ENCODE measurements at regions not wholly inside any gene's neighbourhood (a gene's known extent, or its start where the extent isn't known, plus 50 kb on each side); places are given as distances from the start of the nearest gene placed in this dataset.

DNA sequence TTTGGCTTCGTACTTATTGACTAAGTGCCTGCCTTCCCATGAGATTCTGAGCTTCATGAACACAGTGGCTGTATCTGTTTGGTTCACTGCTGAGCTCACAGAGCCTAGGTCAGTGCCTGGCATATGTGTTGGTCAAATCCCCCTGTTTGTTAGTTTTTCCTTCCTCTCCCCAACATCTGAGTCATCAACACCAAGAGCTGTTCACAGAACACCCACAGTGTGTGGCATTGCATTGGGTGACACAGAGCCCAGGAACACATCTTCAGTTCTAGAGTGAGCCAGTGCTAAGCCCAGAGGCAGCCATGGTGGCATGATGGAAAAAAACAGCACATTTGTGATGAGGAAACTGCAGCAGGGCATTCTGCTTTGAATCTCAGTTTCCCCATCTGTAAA, 294.6 kb downstream of the SEC61B start:
- Histone ChIP-seq H3K27ac (no peak overlapping the region), H4K20me1 (no peaks in the 10 kb centered on the region), H3K9me3 (replicated peaks in 1 of 11) (no peaks in the 10 kb centered on the region), H3K36me3 (no peaks in the 10 kb centered on the region), H3K4me3 (no peak overlapping the region), H3K4me2 (peak overlapping the region in 7 of 11 experiments; percentile 3 to 46 (median 29); a peak in 11 of 22 replicates), H3K27me3 (no peaks in the 10 kb centered on the region), H3K4me1 (peaks cover 0 to 37% (median 11%) of the 10 kb centered on the region in 10 experiments; a peak in 13 of 20 replicates), H3K9ac (no peak overlapping the region)
- no peak for TF ChIP-seq Cebpa-rat (IDR thresholded peaks at IDR 0.05)

DNA sequence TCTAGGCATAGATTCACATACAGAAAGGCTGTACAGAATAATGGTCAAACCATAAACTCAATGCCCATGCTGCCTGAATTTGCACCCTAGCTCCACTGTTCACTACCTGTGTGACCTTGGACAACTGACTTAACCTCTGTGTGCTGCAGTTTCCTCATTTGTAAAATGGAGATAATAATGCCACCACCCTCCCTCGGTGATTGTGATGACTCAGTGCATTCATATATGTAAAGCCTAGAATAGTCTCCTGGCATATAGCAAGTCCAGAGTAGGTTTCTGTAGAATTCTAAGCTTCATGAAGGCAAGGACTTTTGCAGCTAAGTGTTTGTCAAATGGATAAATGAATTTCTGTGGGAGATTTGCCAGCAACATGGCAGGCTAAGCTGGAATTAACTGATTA, 297.8 kb upstream of the NR4A3 start:
- H3K9me3 ChIP-seq (replicated peaks in 1 of 11): no peaks in the 10 kb centered on the region
- H3K4me3 ChIP-seq: no peak overlapping the region
- H3K27ac ChIP-seq: no peak overlapping the region
- H3K9ac ChIP-seq: no peak overlapping the region
- H3K27me3 ChIP-seq: no peaks in the 10 kb centered on the region
- no peaks in the 10 kb centered on the region for H3K36me3 ChIP-seq
- H3K4me1 ChIP-seq: no peaks in the 10 kb centered on the region
- TF ChIP-seq Cebpa-rat (IDR thresholded peaks at IDR 0.05): no peak
- H3K4me2 ChIP-seq: no peak overlapping the region
- no peaks in the 10 kb centered on the region for H4K20me1 ChIP-seq

DNA sequence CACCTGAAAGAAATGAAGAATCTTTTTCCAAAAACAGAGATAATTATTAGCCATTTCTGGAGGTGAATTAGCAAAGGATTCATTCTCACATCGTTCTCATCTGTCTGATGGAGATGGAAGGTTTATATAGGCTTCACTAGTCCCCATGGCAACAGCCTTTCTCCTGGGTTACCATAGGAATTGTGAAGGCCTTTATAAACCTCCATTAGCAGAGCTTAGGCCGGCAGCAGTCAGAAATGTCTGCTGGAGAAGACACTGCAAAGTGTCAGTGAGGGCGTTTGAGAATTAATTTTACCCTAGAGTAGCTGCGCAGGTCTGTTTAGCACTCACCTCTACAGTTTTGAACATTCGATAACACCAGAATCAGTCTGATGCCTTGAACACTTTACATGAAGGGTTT, 290.4 kb upstream of the NR4A3 start:
- Histone ChIP-seq H3K4me2 (no peak overlapping the region), H3K4me3 (no peak overlapping the region), H3K36me3 (no peaks in the 10 kb centered on the region), H4K20me1 (no peaks in the 10 kb centered on the region), H3K27ac (no peak overlapping the region), H3K27me3 (no peaks in the 10 kb centered on the region), H3K4me1 (no peaks in the 10 kb centered on the region), H3K9me3 (replicated peaks in 1 of 11) (0 out of 22 replicates have a peak, but pooled peaks cover 0 to 5% (median 0%) of the 10 kb centered on the region in 11 experiments), H3K9ac (no peak overlapping the region)
- no peak for TF ChIP-seq Cebpa-rat (IDR thresholded peaks at IDR 0.05)

DNA sequence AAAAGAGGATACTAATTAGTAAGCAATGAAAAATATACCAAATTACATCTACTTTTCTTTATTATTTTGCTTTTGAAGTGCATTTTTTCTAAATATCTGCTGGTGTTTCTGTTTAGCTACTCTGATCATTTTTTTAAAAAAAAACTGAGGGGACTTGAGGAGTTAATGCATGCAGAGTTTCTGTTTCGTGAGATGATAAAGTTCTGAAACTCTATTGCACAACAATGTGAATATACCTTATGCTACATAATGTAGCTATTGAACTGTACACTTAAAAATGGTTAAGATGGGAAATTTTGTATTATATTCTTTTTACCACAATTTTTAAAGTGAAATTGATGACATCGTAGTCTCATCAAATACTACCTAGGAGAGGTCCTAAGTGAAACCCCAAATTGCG, 288.3 kb upstream of the NR4A3 start:
- no peaks in the 10 kb centered on the region for H4K20me1 ChIP-seq
- no peak for TF ChIP-seq Cebpa-rat (IDR thresholded peaks at IDR 0.05)
- no peak overlapping the region for H3K27ac ChIP-seq
- no peak overlapping the region for H3K4me3 ChIP-seq
- 0 out of 22 replicates have a peak, but pooled peaks cover 0 to 5% (median 0%) of the 10 kb centered on the region in 11 experiments for H3K9me3 ChIP-seq (replicated peaks in 1 of 11)
- H3K4me1 ChIP-seq: no peaks in the 10 kb centered on the region
- H3K36me3 ChIP-seq: no peaks in the 10 kb centered on the region
- no peak overlapping the region for H3K4me2 ChIP-seq
- no peaks in the 10 kb centered on the region for H3K27me3 ChIP-seq
- no peak overlapping the region for H3K9ac ChIP-seq

DNA sequence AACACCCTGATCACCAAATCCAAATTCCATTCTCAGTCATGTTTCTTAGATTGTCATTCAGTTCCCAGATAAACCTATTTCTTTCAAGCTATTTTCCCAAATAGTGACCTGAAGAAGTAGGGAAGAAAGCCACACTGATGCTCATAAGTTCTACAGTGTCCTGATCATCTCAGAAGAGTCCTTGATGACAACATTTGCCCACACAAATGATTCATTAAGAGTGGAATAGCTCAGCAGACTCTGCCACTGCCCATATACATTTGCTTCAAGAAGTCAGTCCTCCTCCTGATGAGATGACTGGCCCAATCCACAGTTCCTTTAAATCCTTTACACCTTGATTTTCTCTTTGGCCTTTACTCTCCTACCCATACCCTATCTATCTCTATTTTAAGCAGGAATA, 283.7 kb upstream of the NR4A3 start:
- Histone ChIP-seq H3K4me1 (no peaks in the 10 kb centered on the region), H3K27me3 (no peaks in the 10 kb centered on the region), H3K4me3 (no peak overlapping the region), H3K4me2 (no peak overlapping the region), H3K9ac (no peak overlapping the region), H3K36me3 (no peaks in the 10 kb centered on the region), H4K20me1 (no peaks in the 10 kb centered on the region), H3K9me3 (replicated peaks in 1 of 11) (no peaks in the 10 kb centered on the region), H3K27ac (no peak overlapping the region)
- TF ChIP-seq Cebpa-rat (IDR thresholded peaks at IDR 0.05): no peak

DNA sequence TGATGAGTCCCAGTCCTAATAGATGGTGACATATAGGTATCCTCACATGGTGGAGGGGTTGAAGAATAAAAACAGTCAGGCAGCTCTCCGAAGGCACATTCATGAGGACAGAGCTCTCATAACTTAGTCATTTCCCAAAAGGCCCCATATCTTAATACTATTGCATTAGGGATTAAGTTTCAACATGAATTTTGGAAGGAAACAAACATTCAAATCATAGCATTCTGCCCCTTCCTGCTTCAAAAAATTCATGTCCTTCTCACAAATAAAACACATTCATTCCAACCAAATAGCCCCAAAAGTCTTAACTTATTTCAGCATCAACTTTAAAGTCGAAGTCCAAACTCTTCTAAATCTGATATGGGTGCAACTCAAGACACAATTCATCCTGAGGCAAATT, 277.2 kb upstream of the NR4A3 start:
- H3K36me3 ChIP-seq: no peaks in the 10 kb centered on the region
- H3K9ac ChIP-seq: no peak overlapping the region
- no peak overlapping the region for H3K27ac ChIP-seq
- no peak overlapping the region for H3K4me3 ChIP-seq
- no peaks in the 10 kb centered on the region for H4K20me1 ChIP-seq
- no peaks in the 10 kb centered on the region for H3K27me3 ChIP-seq
- no peak for TF ChIP-seq Cebpa-rat (IDR thresholded peaks at IDR 0.05)
- no peak overlapping the region for H3K4me2 ChIP-seq
- no peaks in the 10 kb centered on the region for H3K4me1 ChIP-seq
- H3K9me3 ChIP-seq (replicated peaks in 1 of 11): peaks cover 0 to 5% (median 2%) of the 10 kb centered on the region in 11 experiments; a peak in 6 of 22 replicates

DNA sequence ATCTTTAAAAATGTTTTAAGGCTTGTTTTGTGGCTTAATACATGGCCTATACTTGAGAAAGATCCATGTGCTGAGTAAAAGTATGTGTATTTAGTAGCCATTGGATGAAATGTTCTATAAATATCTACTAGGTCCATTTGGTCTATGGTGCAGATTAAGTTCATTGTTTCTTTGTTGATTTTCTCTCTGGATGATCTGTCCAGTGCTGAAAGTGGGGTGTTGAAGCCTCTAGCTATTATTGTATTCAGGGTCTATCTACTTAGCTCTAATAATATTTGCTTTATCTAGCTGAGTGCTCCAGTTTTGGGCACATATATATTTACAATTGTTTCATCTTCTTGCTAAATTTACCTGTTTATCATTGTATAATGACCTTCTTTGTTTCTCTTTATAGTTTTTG, 272.2 kb upstream of the NR4A3 start:
- H3K4me3 ChIP-seq: no peak overlapping the region
- no peak overlapping the region for H3K4me2 ChIP-seq
- H3K4me1 ChIP-seq: no peaks in the 10 kb centered on the region
- H3K9ac ChIP-seq: no peak overlapping the region
- no peaks in the 10 kb centered on the region for H3K27me3 ChIP-seq
- H3K36me3 ChIP-seq: no peaks in the 10 kb centered on the region
- TF ChIP-seq Cebpa-rat (IDR thresholded peaks at IDR 0.05): no peak
- no peak overlapping the region for H3K27ac ChIP-seq
- peaks cover 4 to 29% (median 17%) of the 10 kb centered on the region in 11 experiments; a peak in 14 of 22 replicates for H3K9me3 ChIP-seq (replicated peaks in 1 of 11)
- H4K20me1 ChIP-seq: no peaks in the 10 kb centered on the region

DNA sequence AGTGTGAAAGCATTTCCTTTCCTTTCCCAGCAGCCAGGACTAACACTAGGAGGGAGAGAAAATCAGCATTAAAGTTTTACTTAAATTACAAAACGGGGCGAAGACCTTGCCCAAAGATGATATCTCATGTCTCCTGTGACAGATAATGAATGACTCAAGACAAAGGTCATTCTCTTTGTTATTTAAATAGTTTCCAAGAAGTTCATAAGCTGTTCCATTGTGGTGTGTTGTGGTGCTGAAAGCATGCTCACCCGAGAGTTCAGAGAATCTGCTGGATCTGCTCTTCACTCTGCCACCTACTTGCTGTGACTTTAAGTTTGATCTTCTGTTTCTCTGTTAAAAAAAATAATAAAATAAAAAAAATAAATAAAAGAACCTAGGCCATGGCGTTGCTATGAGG, 265.9 kb upstream of the NR4A3 start:
- TF ChIP-seq Cebpa-rat (IDR thresholded peaks at IDR 0.05): no peak
- Histone ChIP-seq H3K4me3 (no peak overlapping the region), H3K4me2 (no peak overlapping the region), H3K36me3 (no peaks in the 10 kb centered on the region), H3K4me1 (no peaks in the 10 kb centered on the region), H4K20me1 (no peaks in the 10 kb centered on the region), H3K9me3 (replicated peaks in 1 of 11) (peaks cover 6 to 31% (median 14%) of the 10 kb centered on the region in 11 experiments; a peak in 16 of 22 replicates), H3K27me3 (no peaks in the 10 kb centered on the region), H3K9ac (no peak overlapping the region), H3K27ac (no peak overlapping the region)

DNA sequence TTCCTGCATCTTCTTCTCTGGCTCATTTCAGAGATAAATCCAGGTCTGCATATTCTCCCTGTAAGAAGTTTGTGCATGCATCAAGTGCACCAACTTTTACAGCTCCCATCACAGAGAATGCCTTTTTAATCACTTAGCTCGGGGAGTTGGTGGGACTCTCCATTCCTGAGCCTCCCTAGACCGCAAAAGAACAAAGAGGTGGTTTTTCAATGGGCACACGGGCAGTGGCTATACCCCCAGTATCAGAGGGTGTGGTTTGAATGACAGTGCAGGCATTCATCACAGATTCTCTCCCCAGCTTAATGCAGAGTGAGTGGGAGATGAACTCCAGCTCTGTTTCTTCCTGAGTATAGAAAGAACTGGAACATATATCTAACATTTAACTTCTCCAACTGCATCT, 264.7 kb upstream of the NR4A3 start:
- no peak for TF ChIP-seq Cebpa-rat (IDR thresholded peaks at IDR 0.05)
- no peak overlapping the region for H3K4me2 ChIP-seq
- H3K4me1 ChIP-seq: no peaks in the 10 kb centered on the region
- H3K4me3 ChIP-seq: no peak overlapping the region
- no peaks in the 10 kb centered on the region for H3K27me3 ChIP-seq
- no peak overlapping the region for H3K27ac ChIP-seq
- no peaks in the 10 kb centered on the region for H4K20me1 ChIP-seq
- peaks cover 0 to 21% (median 7%) of the 10 kb centered on the region in 11 experiments; a peak in 11 of 22 replicates for H3K9me3 ChIP-seq (replicated peaks in 1 of 11)
- H3K9ac ChIP-seq: no peak overlapping the region
- H3K36me3 ChIP-seq: no peaks in the 10 kb centered on the region

DNA sequence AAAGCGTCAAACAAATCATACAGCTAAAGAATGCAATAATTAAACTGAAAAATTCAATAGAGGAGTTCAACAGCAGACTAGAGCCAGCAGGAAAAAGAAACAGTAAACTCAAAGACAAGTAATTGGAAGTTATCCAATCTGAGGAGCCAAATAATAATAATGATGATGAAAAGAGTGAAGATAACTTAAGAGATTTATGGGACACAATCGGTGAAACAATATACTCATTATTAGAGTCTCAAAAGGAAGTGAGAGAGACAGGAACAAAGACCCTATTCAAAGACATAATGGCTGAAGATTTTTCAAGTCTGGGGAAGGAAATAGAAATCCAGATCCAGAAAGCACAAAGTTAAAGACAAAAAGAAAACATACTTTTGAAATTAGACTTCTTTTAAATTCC, 263.9 kb upstream of the NR4A3 start:
- Histone ChIP-seq H3K4me2 (no peak overlapping the region), H3K4me1 (no peaks in the 10 kb centered on the region), H3K27me3 (no peaks in the 10 kb centered on the region), H3K9me3 (replicated peaks in 1 of 11) (peaks cover 0 to 21% (median 7%) of the 10 kb centered on the region in 11 experiments; a peak in 10 of 22 replicates), H3K4me3 (no peak overlapping the region), H4K20me1 (no peaks in the 10 kb centered on the region), H3K27ac (no peak overlapping the region), H3K9ac (no peak overlapping the region), H3K36me3 (no peaks in the 10 kb centered on the region)
- TF ChIP-seq Cebpa-rat (IDR thresholded peaks at IDR 0.05): no peak
